Endothelial cell of umbilical vein (primary cell): ENCODE measurements at regions not wholly inside any gene's neighbourhood (a gene's known extent, or its start where the extent isn't known, plus 50 kb on each side); places are given as distances from the start of the nearest gene placed in this dataset.

Experiments used
- BruUV-seq: library from RNA; stranded (reverse); fragments of 400-500 nt; replicated peaks from 2 replicates; lab custom pipeline; 2021; lab: Mats Ljungman, UMichigan
- CTCF ChIA-PET: fragments of 300-600, 350-600 bp; sonication (Branson Sonifier 250); formaldehyde crosslinking; loops from one replicate; lab custom pipeline; 2021; ENCODE audit warnings: antibody characterized with exemption, inconsistent platforms; lab: Charles Lee
- POLR2A ChIA-PET: fragments of 300-600, 350-600 bp; sonication (Branson Sonifier 250); formaldehyde crosslinking; loops from one replicate; lab custom pipeline; 2021; ENCODE audit warnings: antibody characterized with exemption, inconsistent platforms; lab: Charles Lee
- DNase-seq: peaks from one replicate; pipeline ENCODE4 v3.0.0-alpha.2; 2011; ENCODE audit warnings: low read depth, low spot score
- FAIRE-seq: peaks from 2 replicates; lab custom pipeline; 2011; peaks lifted over from hg19 to GRCh38; lab: Jason Lieb, UNC
- H2AFZ ChIP-seq: 2 replicates; pipeline ENCODE4 v1.6.0; 2012; ENCODE audit warnings: low read depth, low read length, control low read depth, inconsistent platforms
- H3K27ac ChIP-seq: 2 replicates; pipeline ENCODE4 v1.5.1; 2011; ENCODE audit warnings: low read depth, mild to moderate bottlenecking, control low read depth, low read length, moderate library complexity; ENCODE audit not compliant: insufficient read depth
- H3K27me3 ChIP-seq, 2 experiments: 2 replicates each; pipeline versions ENCODE4 v1.6.0 to v1.6.1; 2011; ENCODE audit warnings: low read length in 2 of 2, mixed read lengths in 1 of 2; ENCODE audit not compliant: control insufficient read depth in 2 of 2, insufficient read depth in 2 of 2
- H3K36me3 ChIP-seq, 2 experiments: 2 replicates in 1 of 2; 3 replicates in 1 of 2; pipeline ENCODE4 v1.5.1; 2011; ENCODE audit warnings: low read length in 2 of 2, mild to moderate bottlenecking in 1 of 2, moderate library complexity in 1 of 2; ENCODE audit not compliant: control insufficient read depth in 2 of 2, insufficient read depth in 2 of 2; ENCODE audit errors: extremely low read depth in 1 of 2
- H3K4me1 ChIP-seq: 3 replicates; pipeline ENCODE4 v1.5.1; 2011; ENCODE audit warnings: mild to moderate bottlenecking, low read length; ENCODE audit not compliant: control insufficient read depth, insufficient read depth; ENCODE audit errors: extremely low read depth
- H3K4me2 ChIP-seq: 2 replicates; pipeline ENCODE4 v1.6.1; 2011; ENCODE audit warnings: low read length, control low read depth, mixed read lengths; ENCODE audit not compliant: insufficient read depth
- H3K4me3 ChIP-seq, 3 experiments: fragments of 200-600 bp in 1 of 3; sonication (generic), shearing (Covaris generic) in 1 of 3; replicated peaks in 1 of 3; 2 replicates each; pipeline ENCODE4 v1.5.1; 2011 to 2016; ENCODE audit warnings: control low read depth in 3 of 3, low read length in 3 of 3, mild to moderate bottlenecking in 2 of 3, inconsistent platforms in 1 of 3, low read depth in 1 of 3, moderate library complexity in 1 of 3; ENCODE audit not compliant: insufficient read depth in 1 of 3
- H3K79me2 ChIP-seq: 2 replicates; pipeline ENCODE4 v1.6.0; 2012; ENCODE audit warnings: low read length, inconsistent platforms; ENCODE audit not compliant: control insufficient read depth, insufficient read depth
- H3K9ac ChIP-seq: replicated peaks from 2 replicates; pipeline ENCODE3; 2011; ENCODE audit warnings: low read length, control low read depth; ENCODE audit not compliant: insufficient read depth; ENCODE audit errors: extremely low read depth
- H3K9me1 ChIP-seq: replicated peaks from 3 replicates; pipeline ENCODE4 v1.6.0; 2011; ENCODE audit warnings: mild to moderate bottlenecking, low read length; ENCODE audit not compliant: control insufficient read depth, insufficient read depth; ENCODE audit errors: extremely low read depth
- H3K9me3 ChIP-seq: replicated peaks from 2 replicates; pipeline ENCODE4 v1.5.1; 2012; ENCODE audit warnings: low read length, inconsistent platforms; ENCODE audit not compliant: control insufficient read depth, insufficient read depth
- H4K20me1 ChIP-seq: replicated peaks from 2 replicates; pipeline ENCODE3; 2011; ENCODE audit warnings: mild to moderate bottlenecking, low read length; ENCODE audit not compliant: control insufficient read depth, insufficient read depth; ENCODE audit errors: extremely low read depth
- CTCF ChIP-seq, 2 donors: IDR thresholded peaks; 1 replicate in 1 of 2; 2 replicates in 1 of 2; pipeline ENCODE4 v1.5.1; 2011; ENCODE audit warnings: low read length in 2 of 2, mild to moderate bottlenecking in 2 of 2, moderate library complexity in 2 of 2, control low read depth in 1 of 2, inconsistent platforms in 1 of 2, low read depth in 1 of 2; ENCODE audit not compliant: insufficient read depth in 1 of 2; ENCODE audit errors: extremely low read depth in 1 of 2
- EZH2 ChIP-seq: IDR thresholded peaks from 2 replicates; pipeline ENCODE4 v1.6.1; 2012; ENCODE audit warnings: borderline replicate concordance, low read depth, mild to moderate bottlenecking, moderate library complexity, low read length, inconsistent platforms; ENCODE audit not compliant: severe bottlenecking
- FOS ChIP-seq: IDR thresholded peaks from 2 replicates; pipeline ENCODE4 v1.6.1; 2011; ENCODE audit warnings: mild to moderate bottlenecking, low read length, moderate library complexity, borderline replicate concordance; ENCODE audit not compliant: insufficient read depth
- GATA2 ChIP-seq: IDR thresholded peaks from 2 replicates; pipeline ENCODE4 v1.7.0; 2011; ENCODE audit warnings: low read depth, mild to moderate bottlenecking, moderate library complexity, mixed read lengths, low read length; ENCODE audit not compliant: insufficient read length, insufficient read depth
- JUN ChIP-seq: IDR thresholded peaks from 2 replicates; pipeline ENCODE4 v1.6.1; 2011; ENCODE audit warnings: borderline replicate concordance, low read depth; ENCODE audit not compliant: insufficient read length, insufficient read depth
- MAX ChIP-seq: IDR thresholded peaks from 2 replicates; pipeline ENCODE4 v1.6.1; 2011; ENCODE audit not compliant: insufficient read depth, insufficient read length
- MYC ChIP-seq: IDR thresholded peaks from one replicate; pipeline ENCODE4 v1.6.1; 2011; ENCODE audit warnings: mild to moderate bottlenecking, low read depth, low read length
- POLR2A ChIP-seq: IDR thresholded peaks from 2 replicates; pipeline ENCODE4 v1.6.1; 2012; ENCODE audit warnings: low read depth, mild to moderate bottlenecking, control low read depth, low read length
- POLR2AphosphoS5 ChIP-seq: IDR thresholded peaks from 2 replicates; pipeline ENCODE4 v1.6.1; 2012; ENCODE audit warnings: low read depth, mild to moderate bottlenecking, control low read depth, low read length, moderate library complexity; ENCODE audit not compliant: insufficient read depth
- dilution Hi-C: fragments of 300-500 bp; cut with MboI; formaldehyde crosslinking; loops from one replicate; pipeline ENCODE4 v1.15.0; 2019; ENCODE audit warnings: low sequenced_read_pairs; ENCODE audit not compliant: extremely low pct_ligation_motif_present
- intact Hi-C: fragments of 100-400 bp; cut with micrococcal nuclease; formaldehyde crosslinking; loops from one replicate; pipeline ENCODE4 v1.10.0; 2022

GRCh38 chr5:120240706-120241105 lies 223.4 kb upstream of the PRR16 start:
- CTCF ChIA-PET, result no interaction called here
- FAIRE-seq (no peak), DNase-seq (no peak)
- no peak overlapping the region for H3K9ac ChIP-seq
- H3K9me3 ChIP-seq, result no peaks in the 10 kb centered on the region
- no peak overlapping the region for H3K4me3 ChIP-seq
- no peaks in the 10 kb centered on the region for H4K20me1 ChIP-seq
- no peak overlapping the region for H2AFZ ChIP-seq
- no peaks in the 10 kb centered on the region for H3K9me1 ChIP-seq
- H3K4me2 ChIP-seq, result no peak overlapping the region
- dilution Hi-C loops, result no loop called here
- intact Hi-C loops, result no loop called here
- no peaks in the 10 kb centered on the region for H3K36me3 ChIP-seq
- no peaks in the 10 kb centered on the region for H3K79me2 ChIP-seq
- H3K4me1 ChIP-seq, result no peaks in the 10 kb centered on the region
- no peak overlapping the region for H3K27ac ChIP-seq
- TF ChIP-seq MAX, result no peak
- no peak for TF ChIP-seq CTCF (IDR thresholded peaks at IDR 0.05; ENCODE audit: extremely low read depth in 1 of 2, insufficient read depth in 1 of 2, low read depth in 1 of 2, low read length in 2 of 2)
- no peak for TF ChIP-seq FOS
- no peak for TF ChIP-seq GATA2
- TF ChIP-seq EZH2, result no peak
- no peak for TF ChIP-seq POLR2A
- no peak for TF ChIP-seq POLR2AphosphoS5
- no peak for TF ChIP-seq MYC
- no peak for TF ChIP-seq JUN
- no peaks in the 10 kb centered on the region for H3K27me3 ChIP-seq
- POLR2A ChIA-PET, result no interaction called here
- BruUV-seq, result no TSS peak
